ENCODE measurements at regions not wholly inside any gene's neighbourhood (a gene's known extent, or its start where the extent isn't known, plus 50 kb on each side); places are given as distances from the start of the nearest gene placed in this dataset.

GRCh38 chr18:60099709-60100108 lies 199.9 kb downstream of the PMAIP1 start:
- TF ChIP-seq CTCF (IDR thresholded peaks at IDR 0.05): no peak
- Histone ChIP-seq H3K4me1 (ENCODE audit: control insufficient read depth in 1 of 2, insufficient read depth in 1 of 2, low read depth in 1 of 2, low read length in 1 of 2) (no peaks in the 10 kb centered on the region), H3K27ac (no peak overlapping the region)

GRCh38 chr18:60096428-60096827 lies 196.6 kb downstream of the PMAIP1 start:
- H3K4me3 ChIP-seq (ENCODE audit: low read depth in 1 of 2, low read length in 1 of 2): no peak overlapping the region
- TF ChIP-seq CTCF (IDR thresholded peaks at IDR 0.05): no peak
- no peaks in the 10 kb centered on the region for H3K9me3 ChIP-seq
- no peaks in the 10 kb centered on the region for H3K4me1 ChIP-seq (ENCODE audit: control insufficient read depth in 1 of 2, insufficient read depth in 1 of 2, low read depth in 1 of 2, low read length in 1 of 2)
- H3K36me3 ChIP-seq: no peaks in the 10 kb centered on the region
- H3K27ac ChIP-seq: no peak overlapping the region
- no peaks in the 10 kb centered on the region for H3K27me3 ChIP-seq

More at GRCh38 chr18:60099709-60100108, 199.9 kb downstream of the PMAIP1 start:
- Histone ChIP-seq H3K4me3 (ENCODE audit: low read depth in 1 of 2, low read length in 1 of 2) (no peak overlapping the region), H3K9me3 (no peaks in the 10 kb centered on the region), H3K36me3 (no peaks in the 10 kb centered on the region), H3K27me3 (no peaks in the 10 kb centered on the region)

GRCh38 chr18:60092073-60092472 lies 192.3 kb downstream of the PMAIP1 start:
- TF ChIP-seq CTCF (IDR thresholded peaks at IDR 0.05): no peak
- Histone ChIP-seq H3K27ac (no peak overlapping the region), H3K4me3 (ENCODE audit: low read depth in 1 of 2, low read length in 1 of 2) (no peak overlapping the region), H3K36me3 (no peaks in the 10 kb centered on the region), H3K4me1 (ENCODE audit: control insufficient read depth in 1 of 2, insufficient read depth in 1 of 2, low read depth in 1 of 2, low read length in 1 of 2) (no peaks in the 10 kb centered on the region), H3K27me3 (no peaks in the 10 kb centered on the region), H3K9me3 (no peaks in the 10 kb centered on the region)

GRCh38 chr18:60090170-60090569 lies 190.4 kb downstream of the PMAIP1 start:
- no peak overlapping the region for H3K27ac ChIP-seq
- no peaks in the 10 kb centered on the region for H3K4me1 ChIP-seq (ENCODE audit: control insufficient read depth in 1 of 2, insufficient read depth in 1 of 2, low read depth in 1 of 2, low read length in 1 of 2)
- no peaks in the 10 kb centered on the region for H3K27me3 ChIP-seq

GRCh38 chr18:60082790-60083189 lies 183.0 kb downstream of the PMAIP1 start:
- Histone ChIP-seq H3K4me1 (ENCODE audit: control insufficient read depth in 1 of 2, insufficient read depth in 1 of 2, low read depth in 1 of 2, low read length in 1 of 2) (no peaks in the 10 kb centered on the region), H3K4me3 (ENCODE audit: low read depth in 1 of 2, low read length in 1 of 2) (no peak overlapping the region), H3K36me3 (no peaks in the 10 kb centered on the region), H3K27ac (no peak overlapping the region), H3K27me3 (no peaks in the 10 kb centered on the region), H3K9me3 (no peaks in the 10 kb centered on the region)
- TF ChIP-seq CTCF (IDR thresholded peaks at IDR 0.05): no peak

More at GRCh38 chr18:60090170-60090569, 190.4 kb downstream of the PMAIP1 start:
- Histone ChIP-seq H3K36me3 (no peaks in the 10 kb centered on the region), H3K9me3 (no peaks in the 10 kb centered on the region), H3K4me3 (ENCODE audit: low read depth in 1 of 2, low read length in 1 of 2) (no peak overlapping the region)
- no peak for TF ChIP-seq CTCF (IDR thresholded peaks at IDR 0.05)

- no peak for TF ChIP-seq CTCF (IDR thresholded peaks at IDR 0.05)
- no peaks in the 10 kb centered on the region for H3K9me3 ChIP-seq
- no peaks in the 10 kb centered on the region for H3K4me1 ChIP-seq (ENCODE audit: control insufficient read depth in 1 of 2, insufficient read depth in 1 of 2, low read depth in 1 of 2, low read length in 1 of 2)
- no peaks in the 10 kb centered on the region for H3K27me3 ChIP-seq
- H3K36me3 ChIP-seq: no peaks in the 10 kb centered on the region
- H3K4me3 ChIP-seq (ENCODE audit: low read depth in 1 of 2, low read length in 1 of 2): no peak overlapping the region
- no peak overlapping the region for H3K27ac ChIP-seq
These were observed 182.5 kb downstream of the PMAIP1 start for GRCh38 chr18:60082282-60082681.

Data from neutrophil (primary cell).